ENCODE measurements at regions not wholly inside any gene's neighbourhood (a gene's known extent, or its start where the extent isn't known, plus 50 kb on each side); places are given as distances from the start of the nearest gene placed in this dataset.
"Not testable (repeated sequence)": the region's sequence is repeated elsewhere in the genome, so short reads cannot be mapped to it uniquely, and the experiment has no call there.

GRCh38 chrX:112211459-112211858 lies 128.9 kb upstream of the TRPC5 start:
- intact Hi-C loops (cut with micrococcal nuclease), result no loop called here

GRCh38 chrX:112197840-112198239 lies 115.3 kb upstream of the TRPC5 start:
- no peaks in the 10 kb centered on the region for H3K36me3 Mint-ChIP-seq (ENCODE audit: low read depth)
- no peak for DNase-seq (ENCODE audit: low spot score)
- no peak overlapping the region for H3K27ac Mint-ChIP-seq
- no peaks in the 10 kb centered on the region for H3K4me1 Mint-ChIP-seq (ENCODE audit: low read depth)
- H3K27me3 Mint-ChIP-seq (ENCODE audit: low read depth), result no peaks in the 10 kb centered on the region
- intact Hi-C loops (cut with micrococcal nuclease), result no loop called here
- no peak overlapping the region for H3K4me3 Mint-ChIP-seq (ENCODE audit: low read depth)
- no peaks in the 10 kb centered on the region for H3K9me3 Mint-ChIP-seq

More at GRCh38 chrX:112211459-112211858, 128.9 kb upstream of the TRPC5 start:
- no peaks in the 10 kb centered on the region for H3K9me3 Mint-ChIP-seq
- H3K27ac Mint-ChIP-seq, result no peak overlapping the region
- no peaks in the 10 kb centered on the region for H3K27me3 Mint-ChIP-seq (ENCODE audit: low read depth)
- H3K36me3 Mint-ChIP-seq (ENCODE audit: low read depth), result no peaks in the 10 kb centered on the region
- DNase-seq (ENCODE audit: low spot score), result peak; percentile 7
- peaks cover 4% of the 10 kb centered on the region for H3K4me1 Mint-ChIP-seq (ENCODE audit: low read depth)
- no peak overlapping the region for H3K4me3 Mint-ChIP-seq (ENCODE audit: low read depth)

- no peaks in the 10 kb centered on the region for H3K4me1 Mint-ChIP-seq (ENCODE audit: low read depth)
- no peaks in the 10 kb centered on the region for H3K9me3 Mint-ChIP-seq
- H3K27ac Mint-ChIP-seq, result no peak overlapping the region
- no peak overlapping the region for H3K4me3 Mint-ChIP-seq (ENCODE audit: low read depth)
- intact Hi-C loops (cut with micrococcal nuclease), result no loop called here
- no peaks in the 10 kb centered on the region for H3K27me3 Mint-ChIP-seq (ENCODE audit: low read depth)
- no peak for DNase-seq (ENCODE audit: low spot score)
- H3K36me3 Mint-ChIP-seq (ENCODE audit: low read depth), result no peaks in the 10 kb centered on the region
Observed at GRCh38 chrX:112190646-112191045, 108.1 kb upstream of the TRPC5 start.

GRCh38 chrX:112181361-112181760 lies 98.8 kb upstream of the TRPC5 start:
- H3K4me3 Mint-ChIP-seq (ENCODE audit: low read depth); H3K9me3 Mint-ChIP-seq; H3K36me3 Mint-ChIP-seq (ENCODE audit: low read depth); H3K27me3 Mint-ChIP-seq (ENCODE audit: low read depth); H3K27ac Mint-ChIP-seq; DNase-seq (ENCODE audit: low spot score); H3K4me1 Mint-ChIP-seq (ENCODE audit: low read depth); intact Hi-C loops (cut with micrococcal nuclease): not testable (repeated sequence)

- Mint-ChIP-seq H3K36me3 (ENCODE audit: low read depth) (no peaks in the 10 kb centered on the region), H3K4me3 (ENCODE audit: low read depth) (no peak overlapping the region), H3K9me3 (no peaks in the 10 kb centered on the region), H3K27me3 (ENCODE audit: low read depth) (no peaks in the 10 kb centered on the region), H3K4me1 (ENCODE audit: low read depth) (no peaks in the 10 kb centered on the region), H3K27ac (no peak overlapping the region)
- DNase-seq (ENCODE audit: low spot score), result no peak
- intact Hi-C loops (cut with micrococcal nuclease), result no loop called here
Observed at GRCh38 chrX:112164420-112164819, 81.8 kb upstream of the TRPC5 start.

- Mint-ChIP-seq H3K4me3 (ENCODE audit: low read depth) (no peak overlapping the region), H3K36me3 (ENCODE audit: low read depth) (no peaks in the 10 kb centered on the region), H3K4me1 (ENCODE audit: low read depth) (no peaks in the 10 kb centered on the region), H3K27ac (no peak overlapping the region), H3K27me3 (ENCODE audit: low read depth) (no peaks in the 10 kb centered on the region), H3K9me3 (no peaks in the 10 kb centered on the region)
- no peak for DNase-seq (ENCODE audit: low spot score)
- intact Hi-C loops (cut with micrococcal nuclease), result no loop called here
Observed at GRCh38 chrX:112163906-112164305, 81.3 kb upstream of the TRPC5 start.

- Mint-ChIP-seq H3K4me3 (ENCODE audit: low read depth) (no peak overlapping the region), H3K4me1 (ENCODE audit: low read depth) (no peaks in the 10 kb centered on the region), H3K27ac (no peak overlapping the region), H3K9me3 (no peaks in the 10 kb centered on the region), H3K36me3 (ENCODE audit: low read depth) (no peaks in the 10 kb centered on the region), H3K27me3 (ENCODE audit: low read depth) (no peaks in the 10 kb centered on the region)
- DNase-seq (ENCODE audit: low spot score), result no peak
- intact Hi-C loops (cut with micrococcal nuclease), result no loop called here
Observed at GRCh38 chrX:112148397-112148796, 65.8 kb upstream of the TRPC5 start.

GRCh38 chrX:112147206-112147605 lies 64.6 kb upstream of the TRPC5 start:
- intact Hi-C loops (cut with micrococcal nuclease), result no loop called here
- Mint-ChIP-seq H3K36me3 (ENCODE audit: low read depth) (no peaks in the 10 kb centered on the region), H3K4me3 (ENCODE audit: low read depth) (no peak overlapping the region), H3K4me1 (ENCODE audit: low read depth) (no peaks in the 10 kb centered on the region), H3K27ac (no peak overlapping the region), H3K9me3 (no peaks in the 10 kb centered on the region), H3K27me3 (ENCODE audit: low read depth) (no peaks in the 10 kb centered on the region)
- DNase-seq (ENCODE audit: low spot score), result no peak

- Mint-ChIP-seq H3K4me1 (ENCODE audit: low read depth) (no peaks in the 10 kb centered on the region), H3K36me3 (ENCODE audit: low read depth) (no peaks in the 10 kb centered on the region), H3K9me3 (no peaks in the 10 kb centered on the region), H3K27me3 (ENCODE audit: low read depth) (no peaks in the 10 kb centered on the region), H3K4me3 (ENCODE audit: low read depth) (no peak overlapping the region), H3K27ac (no peak overlapping the region)
- intact Hi-C loops (cut with micrococcal nuclease), result no loop called here
- no peak for DNase-seq (ENCODE audit: low spot score)
Observed at GRCh38 chrX:112137276-112137675, 54.7 kb upstream of the TRPC5 start.
